ENCODE measurements at regions not wholly inside any gene's neighbourhood (a gene's known extent, or its start where the extent isn't known, plus 50 kb on each side); places are given as distances from the start of the nearest gene placed in this dataset.

DNA sequence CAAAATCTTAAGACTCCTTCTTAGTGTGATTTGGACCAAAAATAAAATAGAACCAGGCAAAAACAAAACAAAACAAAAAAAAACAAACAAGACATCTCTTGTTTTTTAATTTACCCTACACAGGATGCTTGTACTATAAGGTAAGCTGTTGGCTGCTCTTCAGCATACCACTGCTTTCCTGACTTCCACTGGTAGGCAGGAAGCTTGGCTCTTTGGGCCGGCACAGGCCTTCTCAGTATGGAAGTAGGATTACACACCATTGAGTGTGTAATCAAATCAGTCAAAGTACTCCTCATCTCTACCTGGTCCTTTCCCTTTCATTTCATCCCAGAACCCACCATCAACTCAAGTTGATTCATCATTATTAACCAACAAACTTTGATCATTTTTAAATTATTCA lies 61.9 kb upstream of the RGS1 start:
- no peak overlapping the region for H3K56ac ChIP-seq (replicated peaks; ENCODE audit: insufficient read length, low read depth, low read length)
- H2BK15ac ChIP-seq (ENCODE audit: low read length) = no peak overlapping the region
- H2BK120ac ChIP-seq (replicated peaks; ENCODE audit: low read depth, low read length) = no peak overlapping the region
- H3K9ac ChIP-seq (replicated peaks in 1 of 4; ENCODE audit: extremely low read depth in 1 of 4, low read depth in 3 of 4, low read length in 3 of 4) = no peak overlapping the region
- no peak overlapping the region for H4K8ac ChIP-seq (ENCODE audit: extremely low read depth, insufficient read depth, low read length)
- no peaks in the 10 kb centered on the region; the same call in 1 of the 2 replicates for H3K23me2 ChIP-seq (ENCODE audit: low read depth, low read length)
- TF ChIP-seq EGR1 (IDR thresholded peaks at IDR 0.05; ENCODE audit: borderline replicate concordance, low read depth, low read length) = no peak
- no peak for TF ChIP-seq RAD21 (IDR thresholded peaks at IDR 0.05 in 1 of 2, conservative IDR thresholded peaks at IDR 0.05 in 1 of 2; ENCODE audit: low read depth in 2 of 2, low read length in 2 of 2)
- POLR2A ChIA-PET (ENCODE audit: partially characterized antibody) = no interaction called here
- H3K23ac ChIP-seq (ENCODE audit: insufficient read length) = no peak overlapping the region
- H3K18ac ChIP-seq (ENCODE audit: extremely low read depth, low read length) = no peak overlapping the region
- no peaks in the 10 kb centered on the region for H3K4me1 ChIP-seq (replicated peaks in 1 of 4; ENCODE audit: control insufficient read depth in 3 of 4, insufficient read depth in 4 of 4, low read length in 3 of 4)
- H3K79me2 ChIP-seq (ENCODE audit: control insufficient read depth in 1 of 2, insufficient read depth in 2 of 2, low read length in 2 of 2) = no peaks in the 10 kb centered on the region
- WGBS, 2 experiments (ENCODE audit: extremely low coverage in 1 of 2, insufficient coverage in 1 of 2, insufficient read length in 1 of 2, insufficient replicate concordance in 2 of 2, low coverage in 1 of 2, low lambda C conversion rate in 2 of 2, missing lambda C conversion rate in 1 of 2) = 75% methylated on average over 1 of the region's 1 CpG; no CpG with 5 or more reads in 1 of the 2 experiments
- FAIRE-seq = no peak
- H3K36me3 ChIP-seq (ENCODE audit: control insufficient read depth in 2 of 4, insufficient read depth in 4 of 4, low read length in 3 of 4) = no peaks in the 10 kb centered on the region
- H4K91ac ChIP-seq (replicated peaks; ENCODE audit: insufficient read length, low read length) = no peak overlapping the region
- no peaks in the 10 kb centered on the region for H3K27me3 ChIP-seq (replicated peaks in 1 of 4; ENCODE audit: control insufficient read depth in 3 of 4, extremely low read depth in 1 of 4, insufficient read depth in 3 of 4, low read length in 3 of 4)
- H2AFZ ChIP-seq (ENCODE audit: low read length) = no peak overlapping the region
- no peak overlapping the region for H4K5ac ChIP-seq (ENCODE audit: insufficient read length, low read depth, low read length)
- no peak overlapping the region for H3K27ac ChIP-seq (ENCODE audit: low read depth, low read length)
- no peak overlapping the region for H2BK20ac ChIP-seq (ENCODE audit: low read length)
- H3K9me3 ChIP-seq (ENCODE audit: insufficient read depth in 2 of 2, low read depth in 1 of 2, low read length in 1 of 2) = no peaks in the 10 kb centered on the region
- no peak overlapping the region for H3K4me3 ChIP-seq (ENCODE audit: extremely low read depth in 1 of 4, insufficient read depth in 2 of 4, low read depth in 3 of 4, low read length in 4 of 4)
- H3K4me2 ChIP-seq (ENCODE audit: insufficient read depth in 1 of 2, low read depth in 2 of 2, low read length in 2 of 2) = no peak overlapping the region
- CTCF ChIA-PET (ENCODE audit: partially characterized antibody) = no interaction called here
- H3K14ac ChIP-seq (ENCODE audit: insufficient read length) = no peak overlapping the region
- no peaks in the 10 kb centered on the region for H4K20me1 ChIP-seq (replicated peaks in 1 of 2; ENCODE audit: control insufficient read depth in 1 of 2, insufficient read depth in 2 of 2, low read length in 2 of 2)
- H2BK5ac ChIP-seq (ENCODE audit: low read depth, low read length) = no peak overlapping the region
- no peak overlapping the region for H3K4ac ChIP-seq (replicated peaks; ENCODE audit: insufficient read length, low read depth, low read length)
- H2AK5ac ChIP-seq (ENCODE audit: low read depth, low read length) = no peak overlapping the region
- no peaks in the 10 kb centered on the region for H3K79me1 ChIP-seq (ENCODE audit: low read depth, low read length)
- no peak for DNase-seq (ENCODE audit: low read depth in 1 of 2, low spot score in 2 of 2)
- no peak overlapping the region for H2BK12ac ChIP-seq (ENCODE audit: low read depth, low read length)

Measured in H1 (cell line).